GM06990 (cell line): ENCODE measurements at regions not wholly inside any gene's neighbourhood (a gene's known extent, or its start where the extent isn't known, plus 50 kb on each side); places are given as distances from the start of the nearest gene placed in this dataset.

Experiments used
- DNase-seq: peaks from one replicate; pipeline ENCODE4 v3.0.0-alpha.2; 2011; ENCODE audit not compliant: insufficient read length; ENCODE audit errors: extremely low read depth
- H3K27me3 ChIP-seq: replicated peaks from 2 replicates; pipeline ENCODE4 v1.6.0; 2011; ENCODE audit warnings: low read length; ENCODE audit not compliant: control insufficient read depth, insufficient read depth
- H3K36me3 ChIP-seq: 2 replicates; pipeline ENCODE4 v1.5.1; 2011; ENCODE audit warnings: low read length; ENCODE audit not compliant: control insufficient read depth, insufficient read depth
- H3K4me3 ChIP-seq: replicated peaks from 2 replicates; pipeline ENCODE4 v1.5.1; 2011; ENCODE audit warnings: low read depth, mild to moderate bottlenecking, control low read depth, low read length
- CTCF ChIP-seq: IDR thresholded peaks from 2 replicates; pipeline ENCODE4 v1.5.1; 2011; ENCODE audit warnings: low read length, control low read depth, mild to moderate bottlenecking, inconsistent platforms; ENCODE audit not compliant: insufficient read depth, poor library complexity, severe bottlenecking

GRCh38 chr7:115721293-115722217 lies 309.0 kb downstream of the TFEC start:
- Histone ChIP-seq H3K4me3 (no peak overlapping the region), H3K36me3 (no peaks in the 10 kb centered on the region)

DNA sequence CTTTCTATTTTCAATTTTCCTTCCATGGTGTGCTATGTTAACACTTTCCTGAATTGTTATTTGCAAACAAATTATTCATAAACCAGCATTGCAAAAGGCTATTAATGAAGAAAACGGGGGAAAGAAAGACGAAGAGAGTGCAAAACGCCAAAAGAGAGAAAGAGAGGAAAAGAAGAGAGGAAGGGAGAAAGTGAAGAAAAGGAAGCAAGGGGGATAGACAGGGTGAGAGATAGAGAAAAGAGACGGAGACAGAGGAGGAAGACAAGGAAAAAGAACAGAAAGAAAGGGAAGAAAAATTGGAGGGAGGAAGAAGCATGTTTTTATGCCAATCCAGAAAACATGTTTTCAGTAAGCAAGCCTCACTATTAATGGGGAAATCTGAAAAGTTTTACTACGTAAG lies 310.6 kb downstream of the TFEC start:
- no peak for DNase-seq
- Histone ChIP-seq H3K4me3 (no peak overlapping the region), H3K36me3 (no peaks in the 10 kb centered on the region), H3K27me3 (no peaks in the 10 kb centered on the region)
- no peak for TF ChIP-seq CTCF

More at GRCh38 chr7:115721293-115722217, 309.0 kb downstream of the TFEC start:
- no peaks in the 10 kb centered on the region for H3K27me3 ChIP-seq
- no peak for DNase-seq
- TF ChIP-seq CTCF: no peak

DNA sequence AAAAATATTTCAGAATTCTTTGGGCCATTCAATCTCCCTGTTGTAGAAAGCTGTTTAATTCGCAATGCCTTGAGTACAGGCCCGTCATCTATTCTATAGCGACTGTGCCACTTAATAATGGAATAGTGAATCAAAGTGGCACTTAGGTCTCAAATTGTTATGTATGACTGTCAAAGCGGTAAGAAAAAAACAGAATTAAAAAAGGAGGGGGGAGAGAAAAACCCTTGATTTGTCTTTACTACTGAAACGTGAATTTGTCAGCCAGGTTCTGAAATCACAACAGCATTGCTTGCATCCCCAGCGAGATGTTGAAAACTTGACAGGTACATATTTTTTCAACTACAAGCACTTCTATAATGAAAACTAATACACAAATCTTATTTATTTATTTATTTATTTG lies 320.9 kb downstream of the TFEC start:
- TF ChIP-seq CTCF: no peak
- DNase-seq: no peak

DNA sequence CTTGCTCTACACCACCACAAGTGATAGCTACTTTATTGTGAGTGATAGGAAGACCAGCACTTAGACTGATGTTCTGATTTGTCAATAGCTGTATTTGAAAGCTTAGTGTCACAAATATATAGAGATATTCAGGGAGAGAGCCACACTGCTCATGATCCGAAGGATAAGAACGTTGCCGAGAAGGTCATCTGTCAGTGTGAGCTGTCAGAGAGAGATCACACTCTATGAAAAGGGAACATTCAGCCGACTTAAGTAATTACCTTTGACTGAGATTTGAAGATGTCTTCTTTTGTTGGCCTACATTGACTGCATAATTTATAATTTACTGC lies 322.6 kb downstream of the TFEC start:
- DNase-seq: no peak
- Histone ChIP-seq H3K4me3 (no peak overlapping the region), H3K27me3 (no peaks in the 10 kb centered on the region), H3K36me3 (no peaks in the 10 kb centered on the region)
- TF ChIP-seq CTCF: no peak

More for the DNA sequence above, 320.9 kb downstream of the TFEC start:
- Histone ChIP-seq H3K36me3 (no peaks in the 10 kb centered on the region), H3K4me3 (no peak overlapping the region), H3K27me3 (no peaks in the 10 kb centered on the region)

GRCh38 chr7:115707258-115708012 lies 323.1 kb downstream of the TFEC start:
- Histone ChIP-seq H3K36me3 (no peaks in the 10 kb centered on the region), H3K4me3 (no peak overlapping the region), H3K27me3 (no peaks in the 10 kb centered on the region)
- DNase-seq: no peak
- TF ChIP-seq CTCF: peak; percentile 31
